HPDE6-E6E7 (cell line): ENCODE measurements at regions not wholly inside any gene's neighbourhood (a gene's known extent, or its start where the extent isn't known, plus 50 kb on each side); places are given as distances from the start of the nearest gene placed in this dataset.

ENCODE experiments used
- DNase-seq: peaks from one replicate; pipeline ENCODE4 v3.0.0; 2011; ENCODE audit warnings: missing footprints; ENCODE audit errors: extremely low spot score

DNA sequence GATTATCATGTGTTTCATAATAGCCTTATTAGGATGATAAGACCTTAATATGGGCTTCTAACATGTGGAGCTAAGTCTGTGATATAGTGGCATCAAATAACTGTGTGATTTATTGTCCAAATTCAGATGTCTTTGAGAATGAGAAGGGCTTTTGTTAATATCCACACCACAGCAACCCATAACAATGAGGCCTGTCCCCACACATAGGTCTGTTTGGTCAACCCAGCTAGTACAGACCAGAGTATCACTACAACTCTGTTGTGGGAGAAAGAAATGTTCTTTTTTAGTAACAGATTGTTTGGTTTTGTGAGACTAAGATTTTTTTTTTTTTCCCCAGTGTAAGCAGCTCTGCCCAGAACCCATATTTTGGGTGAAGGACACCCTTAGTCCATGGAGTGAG is 439.2 kb downstream of the PIK3C3 start:
- no peak for DNase-seq

DNA sequence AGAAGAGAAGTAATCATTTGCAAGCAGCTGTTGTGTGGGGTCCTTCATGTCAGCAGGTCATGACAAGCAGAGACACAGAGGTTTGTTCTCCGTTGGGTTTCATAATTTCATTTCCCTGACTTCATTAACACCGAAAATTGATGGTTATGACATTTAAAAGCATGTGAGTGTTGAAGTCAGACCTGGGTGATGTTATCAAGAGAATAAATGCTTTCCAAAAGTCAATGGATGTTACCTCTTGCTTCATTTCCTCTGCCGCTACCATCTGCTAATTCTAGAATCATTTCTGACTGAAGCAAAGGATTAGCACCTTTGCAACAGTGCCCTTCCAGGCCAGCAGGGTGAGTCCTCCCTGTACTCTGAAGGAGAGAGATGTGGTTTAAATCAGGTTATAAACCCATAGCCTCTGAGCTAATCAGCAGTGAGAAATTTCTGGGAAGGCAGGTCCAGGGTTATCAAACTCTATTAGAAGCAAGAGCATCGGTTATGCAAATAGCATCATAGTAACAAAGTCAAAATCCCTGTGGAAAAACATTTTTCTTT is 446.2 kb downstream of the PIK3C3 start:
- DNase-seq: no peak

DNA sequence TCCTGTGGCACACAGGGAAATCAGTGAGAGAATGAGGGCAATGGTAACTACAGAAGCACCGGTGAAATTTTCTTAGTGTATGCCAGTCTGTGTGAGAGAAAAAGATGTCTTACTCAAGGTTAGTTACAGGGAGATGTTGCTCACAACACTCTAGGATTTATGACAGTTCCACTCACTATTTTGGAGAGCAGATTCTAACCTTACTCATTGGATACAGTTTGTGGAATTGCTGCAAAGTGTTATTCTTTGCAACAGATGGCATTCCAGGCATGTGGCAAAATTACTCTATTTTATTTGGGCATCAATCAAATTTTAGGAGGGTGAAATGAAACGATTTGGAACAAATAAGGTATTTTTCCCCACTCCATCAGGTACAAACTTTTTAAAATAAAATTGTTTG is 449.1 kb downstream of the PIK3C3 start:
- DNase-seq: no peak

DNA sequence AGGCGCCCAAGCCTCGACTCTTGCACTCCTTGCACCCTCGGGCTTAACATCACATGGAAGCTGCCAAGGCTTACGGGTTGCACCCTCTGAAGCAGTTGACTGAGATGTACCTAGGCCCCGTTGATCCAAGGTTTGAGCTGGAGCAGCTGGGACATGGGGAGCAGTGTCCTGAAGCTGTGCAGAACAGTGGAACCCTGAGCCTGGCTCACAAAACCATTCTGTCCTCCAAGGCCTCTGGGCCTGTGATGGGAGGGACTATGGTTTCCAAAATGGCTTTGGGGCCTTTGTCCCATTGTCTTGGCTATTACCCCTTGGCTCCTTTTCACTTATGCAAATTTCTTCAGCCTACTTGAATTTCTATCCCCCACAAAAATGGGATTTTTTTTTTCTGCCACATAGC is 454.0 kb downstream of the PIK3C3 start:
- DNase-seq: no peak

DNA sequence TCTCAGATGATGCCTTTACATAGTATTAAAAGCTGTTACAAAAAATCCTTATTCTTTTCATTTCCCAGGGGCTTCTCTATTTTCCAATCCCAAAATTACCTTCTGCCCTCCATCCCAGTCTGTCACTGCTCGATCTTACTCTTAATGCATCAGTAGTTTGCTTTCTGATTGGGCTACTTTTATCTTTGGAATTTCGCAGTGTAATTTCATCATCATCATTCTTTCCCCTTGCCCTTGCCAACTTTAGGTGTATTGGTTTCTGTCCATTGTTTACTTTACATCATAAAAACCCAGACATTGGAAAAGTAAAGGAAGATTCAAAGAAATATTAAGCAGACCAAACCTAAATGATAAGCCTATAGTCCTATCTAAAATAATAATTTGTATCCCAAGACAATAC is 457.2 kb downstream of the PIK3C3 start:
- no peak for DNase-seq

DNA sequence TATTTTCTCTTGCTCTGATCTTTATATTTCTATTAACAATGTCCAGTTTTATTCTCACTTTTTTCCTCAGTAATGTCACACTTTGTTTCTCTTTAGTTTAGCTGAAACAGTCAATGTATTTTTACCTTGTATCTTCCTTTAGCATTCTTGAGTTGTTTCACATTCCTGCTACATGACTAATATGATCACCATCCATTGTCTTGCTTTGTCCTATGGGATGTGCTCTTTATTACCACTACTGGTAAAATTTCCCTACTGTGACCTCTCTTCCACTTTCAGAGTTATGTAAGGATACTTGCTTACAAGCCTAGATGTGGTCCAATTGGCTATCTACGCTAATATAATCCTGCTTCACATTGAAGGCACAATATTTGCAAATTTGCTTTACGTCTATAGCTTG is 457.9 kb downstream of the PIK3C3 start:
- no peak for DNase-seq

DNA sequence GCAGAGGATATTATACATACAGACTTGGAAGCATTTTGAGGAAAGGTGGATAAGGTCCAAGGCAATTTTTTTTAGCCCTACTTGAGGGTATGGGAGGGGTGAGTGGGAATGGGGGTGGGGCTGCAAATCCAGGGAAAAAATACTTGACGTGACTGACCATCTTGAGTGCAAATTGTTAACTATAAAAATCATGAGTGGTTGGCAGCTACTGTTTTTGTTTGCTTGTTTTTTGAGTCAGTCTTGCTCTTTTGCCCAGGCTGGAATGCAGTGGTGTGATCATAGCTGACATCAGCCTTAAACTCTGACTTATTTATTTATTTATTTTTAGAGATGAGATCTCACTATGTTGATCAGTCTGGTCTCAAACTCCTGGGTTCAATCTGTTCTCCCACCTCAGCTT is 458.8 kb downstream of the PIK3C3 start:
- DNase-seq: no peak

DNA sequence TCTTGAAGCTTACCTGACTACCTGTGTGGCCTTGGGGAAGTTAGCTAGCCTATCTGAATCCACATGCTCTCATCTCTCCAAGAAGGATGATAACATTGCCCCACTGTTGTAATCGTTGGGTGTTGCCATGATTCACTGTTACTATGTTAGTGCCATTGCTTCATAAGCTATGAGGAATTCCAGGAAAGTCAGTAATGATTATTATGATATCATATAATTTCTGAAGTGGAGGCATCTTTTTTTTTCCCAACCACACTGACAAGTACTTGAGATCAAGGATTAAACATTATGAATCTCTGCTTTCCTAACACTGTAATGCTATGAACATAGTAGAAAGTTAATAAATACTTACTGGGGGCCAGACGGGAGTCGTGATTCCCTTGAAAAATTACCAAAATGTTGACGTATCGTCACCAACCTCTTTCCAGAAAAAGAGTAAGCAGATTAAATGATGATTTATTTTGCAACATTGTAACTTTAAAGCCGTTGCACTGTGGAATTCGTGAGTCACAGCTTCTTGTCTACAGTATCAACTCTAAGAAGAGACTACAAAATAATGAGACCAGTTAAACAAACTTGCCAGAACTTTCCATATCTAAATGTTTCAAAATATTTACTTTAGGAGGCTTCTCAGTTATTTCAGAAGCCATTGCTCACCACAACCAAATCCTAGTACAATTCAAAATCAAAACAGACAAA is 459.9 kb downstream of the PIK3C3 start:
- DNase-seq: no peak

DNA sequence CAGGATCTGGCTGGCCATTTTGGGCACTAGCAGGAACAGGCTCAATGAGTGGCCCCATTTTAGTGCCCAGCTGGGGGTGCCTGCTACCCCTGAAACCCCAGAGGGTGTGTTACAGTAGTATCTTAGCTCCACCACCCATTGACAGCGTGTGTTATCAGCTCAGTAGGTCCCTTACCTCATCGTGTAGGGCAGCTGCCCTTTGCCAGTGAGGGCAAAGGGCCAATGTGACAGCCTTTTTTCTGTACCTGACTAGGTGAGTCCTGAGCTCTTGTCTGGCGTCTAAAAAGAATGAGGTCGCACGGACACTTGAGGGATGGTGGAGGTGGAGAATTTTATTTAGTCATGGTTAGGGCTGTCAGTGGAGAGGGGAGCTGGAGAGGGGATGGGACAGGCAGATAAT is 462.2 kb downstream of the PIK3C3 start:
- DNase-seq: no peak

DNA sequence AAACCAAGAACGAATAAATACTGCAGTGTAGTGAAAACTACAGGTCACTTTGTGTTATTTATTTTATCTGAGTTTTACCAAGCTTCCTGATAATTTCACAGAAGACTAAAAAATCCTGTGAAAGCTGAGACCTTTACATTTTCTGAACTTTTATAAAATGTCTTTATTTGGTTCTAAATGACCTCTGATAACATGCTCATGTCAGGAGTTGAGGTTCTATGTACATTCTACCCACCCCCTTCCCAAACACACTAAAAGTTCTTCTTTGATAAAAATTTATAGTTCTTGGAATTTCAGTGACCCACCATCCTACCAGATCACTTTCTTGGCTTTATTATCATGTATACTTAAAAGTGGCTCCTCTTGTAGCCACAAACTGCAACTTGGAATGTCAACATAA is 463.1 kb downstream of the PIK3C3 start:
- no peak for DNase-seq

DNA sequence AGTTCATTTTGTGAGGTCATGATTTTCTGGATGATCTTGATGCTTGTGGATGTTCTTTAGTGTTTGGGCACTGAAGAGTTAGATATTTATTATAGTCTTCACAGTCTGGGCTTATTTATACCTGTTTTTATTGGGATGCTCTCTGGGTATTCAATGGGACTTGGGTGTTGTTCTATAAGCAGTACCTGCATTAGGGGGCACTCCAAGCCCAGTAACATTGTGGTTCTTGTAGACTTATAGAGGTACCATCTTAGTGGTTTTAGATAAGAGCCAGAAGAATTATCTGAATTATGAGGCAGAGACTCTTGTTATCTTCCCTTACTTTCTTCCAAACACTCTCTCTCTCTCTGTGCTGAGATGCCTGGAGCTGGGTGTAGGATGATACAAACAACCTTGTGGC is 470.0 kb downstream of the PIK3C3 start:
- DNase-seq: no peak

DNA sequence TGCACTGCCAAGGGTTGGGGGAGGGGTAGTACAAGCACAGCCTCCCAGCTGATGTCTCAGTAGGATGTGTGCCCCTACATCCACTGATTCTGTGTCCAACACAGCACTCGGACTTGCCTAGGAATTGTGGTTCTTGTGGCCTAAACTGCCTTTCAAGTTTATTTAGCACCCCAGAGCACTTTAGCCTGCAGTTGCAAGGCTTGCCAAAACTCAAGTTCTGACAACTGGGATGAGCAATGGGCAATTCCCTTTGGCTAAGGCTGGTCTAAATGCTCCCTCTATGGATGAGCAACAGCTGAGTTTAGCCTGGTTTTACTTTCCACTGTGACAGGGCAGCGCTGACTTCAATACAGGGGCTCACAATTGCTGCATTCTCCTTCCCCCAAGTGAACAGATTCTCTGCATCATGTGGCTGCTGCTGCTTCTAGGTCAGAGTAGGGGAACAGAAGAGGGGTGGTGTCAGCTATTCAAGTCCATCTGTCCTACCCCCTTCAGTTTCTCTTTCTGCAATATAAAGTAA is 471.5 kb downstream of the PIK3C3 start:
- no peak for DNase-seq

DNA sequence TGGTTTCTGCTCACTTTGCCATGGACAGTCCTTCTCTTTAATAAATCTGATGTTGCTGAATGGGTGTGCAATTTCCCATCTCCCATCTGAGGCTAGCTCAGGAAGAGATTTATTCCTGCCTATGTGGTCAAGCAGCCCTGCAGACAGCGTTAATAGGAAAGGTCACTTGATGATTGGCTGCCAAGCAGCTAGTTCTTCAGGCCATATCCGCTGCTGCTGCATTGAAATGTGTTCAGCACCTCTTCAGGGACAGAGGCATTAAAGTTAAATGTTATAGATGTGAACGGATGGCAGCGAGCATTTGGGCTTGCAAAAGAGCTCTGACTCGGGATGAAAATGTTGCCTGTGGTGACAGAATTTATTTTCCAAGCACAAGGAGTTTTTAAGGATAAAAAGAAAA is 474.2 kb downstream of the PIK3C3 start:
- no peak for DNase-seq

DNA sequence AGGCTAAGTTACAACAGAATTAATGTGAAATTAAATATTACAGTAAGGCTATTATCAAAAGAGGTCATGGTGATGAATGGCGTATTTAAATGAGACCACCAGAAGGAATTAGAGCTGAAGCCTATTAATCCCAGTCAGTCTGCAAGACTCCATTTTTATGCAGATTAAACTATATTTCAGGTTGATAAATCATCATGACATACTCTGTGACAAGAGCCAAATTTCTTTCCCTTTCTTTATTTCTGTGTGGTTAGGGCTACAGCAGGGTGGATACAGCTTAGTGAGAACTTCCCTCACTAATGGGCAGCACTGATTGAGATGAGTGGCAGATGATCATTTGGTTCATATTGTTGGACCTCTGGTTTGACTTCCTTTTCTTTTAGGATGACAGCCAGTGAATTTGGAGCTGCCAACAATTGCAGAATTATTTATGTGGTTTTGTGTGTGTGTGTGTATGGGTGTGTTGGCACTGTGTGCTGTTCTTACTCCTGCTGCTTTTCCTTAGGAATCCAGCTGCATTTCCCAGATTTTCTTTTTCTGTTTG is 481.3 kb downstream of the PIK3C3 start:
- DNase-seq: no peak

DNA sequence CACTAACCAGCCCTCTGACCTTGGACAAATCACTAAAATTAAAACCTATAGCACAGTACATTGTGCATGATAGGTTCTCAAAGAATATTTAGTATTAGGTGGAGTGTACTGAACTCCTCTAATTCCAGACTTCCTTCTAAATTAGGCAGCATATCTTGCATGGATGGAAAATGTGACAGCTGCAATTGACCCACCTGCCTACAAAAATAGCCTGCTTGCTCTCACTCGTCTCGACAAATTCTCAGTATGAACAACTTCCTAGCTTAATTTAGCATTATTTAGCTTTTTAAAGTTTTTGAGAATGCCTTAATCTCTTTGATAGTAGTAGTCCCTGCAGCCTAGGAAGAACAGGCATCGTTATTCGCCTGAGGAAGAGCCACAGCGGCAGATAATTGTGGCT is 482.0 kb downstream of the PIK3C3 start:
- no peak for DNase-seq

DNA sequence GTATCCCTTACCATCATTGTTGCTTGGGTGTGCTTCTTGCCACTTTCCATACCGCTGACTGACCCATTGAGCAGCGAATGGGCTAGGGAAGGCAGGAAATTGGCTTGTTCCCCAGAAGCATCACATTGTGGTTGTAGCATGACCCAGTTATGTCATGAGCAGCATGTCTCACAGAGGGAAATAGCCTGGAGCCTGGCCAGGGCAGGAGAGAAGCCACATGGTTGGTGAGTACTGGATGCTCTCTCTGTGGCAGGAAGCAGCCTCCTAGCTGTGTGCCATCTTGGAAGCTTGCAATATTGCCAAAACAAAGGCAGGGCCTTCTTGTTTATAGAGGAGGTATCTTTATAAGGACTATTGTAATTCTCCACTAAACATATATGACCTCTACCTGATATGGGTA is 482.6 kb downstream of the PIK3C3 start:
- DNase-seq: no peak

DNA sequence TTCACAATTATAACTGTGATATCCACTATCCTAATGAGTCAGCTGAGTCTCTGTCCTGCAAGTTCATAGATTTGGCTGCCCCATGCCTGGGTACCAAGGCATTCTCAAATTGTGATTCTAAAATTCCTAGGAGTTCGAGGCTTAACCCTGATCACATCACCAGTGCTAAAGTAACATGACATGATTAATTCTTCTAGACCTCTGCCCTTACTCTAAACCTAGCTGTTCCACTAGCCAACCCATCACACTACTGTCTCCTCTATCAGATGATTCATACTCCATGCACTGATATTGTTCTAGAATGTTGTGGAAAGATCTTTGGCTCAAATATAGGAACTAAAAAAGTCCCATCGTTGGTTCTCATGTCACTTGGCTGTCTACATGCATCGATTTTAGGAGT is 487.6 kb downstream of the PIK3C3 start:
- DNase-seq: no peak

DNA sequence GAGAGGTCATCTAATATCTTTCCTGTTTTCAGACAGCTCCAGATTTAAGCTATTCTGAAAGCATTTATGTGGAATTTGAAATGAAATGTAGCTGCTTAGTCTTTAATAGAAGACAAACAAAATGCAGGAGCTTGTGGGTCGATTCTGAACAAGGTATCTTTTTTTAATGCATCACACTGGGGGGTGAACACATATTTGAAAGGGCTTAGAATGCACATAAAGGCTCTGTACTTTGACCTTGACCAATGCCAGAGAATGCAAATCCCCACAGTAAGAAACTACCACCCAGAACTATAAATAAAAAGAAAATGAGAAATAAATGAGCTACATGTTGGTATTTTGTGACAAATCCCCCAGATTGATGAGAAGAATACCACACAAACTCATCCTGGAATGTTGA is 489.3 kb downstream of the PIK3C3 start:
- DNase-seq: no peak

DNA sequence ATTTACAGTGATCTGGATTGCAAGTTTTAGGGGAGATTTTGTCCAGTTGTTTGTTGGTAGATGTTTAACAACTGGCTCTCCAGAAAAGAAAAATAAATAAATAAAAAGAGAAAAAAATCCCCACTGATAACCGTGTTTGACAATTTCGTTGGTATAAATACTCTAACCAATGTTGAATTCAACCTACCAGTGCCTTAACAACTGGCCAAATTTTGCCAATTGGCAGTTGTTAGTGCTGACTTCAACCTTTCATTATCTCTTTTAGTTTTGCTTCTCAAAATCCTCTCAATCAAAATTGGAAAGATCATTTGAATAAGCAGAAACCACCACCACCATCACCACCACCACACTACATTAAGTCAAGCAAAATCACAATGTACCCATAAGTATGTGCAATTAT is 490.3 kb downstream of the PIK3C3 start:
- no peak for DNase-seq

DNA sequence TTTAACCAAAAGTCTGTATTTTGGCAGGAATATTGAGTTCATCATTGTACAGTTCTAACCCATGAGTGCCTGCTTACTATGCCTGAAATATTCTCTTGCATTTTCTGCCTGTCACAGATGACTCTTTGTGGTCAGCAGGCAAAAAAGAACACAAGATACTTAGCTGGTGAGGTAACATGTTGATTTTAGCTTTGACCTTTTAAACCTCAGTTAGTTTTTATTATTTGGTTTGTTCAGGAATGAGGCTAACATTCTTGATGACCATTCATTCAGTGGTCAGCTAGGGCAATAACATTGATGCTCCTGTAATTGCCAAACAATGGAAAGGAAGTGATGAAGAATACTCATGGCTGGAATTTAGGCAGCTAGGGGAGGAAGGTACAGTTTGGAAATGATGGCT is 491.2 kb downstream of the PIK3C3 start:
- no peak for DNase-seq

DNA sequence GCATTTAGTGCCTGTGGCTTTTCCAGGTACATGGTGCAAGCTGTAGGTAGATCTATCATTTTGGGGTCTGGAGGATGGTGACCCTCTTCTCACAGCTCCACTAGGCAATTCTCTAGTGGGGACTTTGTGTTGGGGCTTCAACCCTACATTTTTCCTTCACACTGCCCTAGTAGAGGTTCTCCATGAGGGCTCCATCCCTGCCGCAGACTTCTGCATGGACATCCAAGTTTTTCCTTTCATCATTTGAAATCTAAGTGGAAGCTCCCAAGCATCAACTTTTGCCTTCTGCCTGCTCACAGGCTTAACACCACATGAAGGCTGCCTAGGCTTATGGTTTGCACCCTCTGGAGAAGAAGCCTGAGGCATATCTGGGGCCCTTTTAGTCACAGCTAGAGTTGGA is 492.7 kb downstream of the PIK3C3 start:
- DNase-seq: no peak

DNA sequence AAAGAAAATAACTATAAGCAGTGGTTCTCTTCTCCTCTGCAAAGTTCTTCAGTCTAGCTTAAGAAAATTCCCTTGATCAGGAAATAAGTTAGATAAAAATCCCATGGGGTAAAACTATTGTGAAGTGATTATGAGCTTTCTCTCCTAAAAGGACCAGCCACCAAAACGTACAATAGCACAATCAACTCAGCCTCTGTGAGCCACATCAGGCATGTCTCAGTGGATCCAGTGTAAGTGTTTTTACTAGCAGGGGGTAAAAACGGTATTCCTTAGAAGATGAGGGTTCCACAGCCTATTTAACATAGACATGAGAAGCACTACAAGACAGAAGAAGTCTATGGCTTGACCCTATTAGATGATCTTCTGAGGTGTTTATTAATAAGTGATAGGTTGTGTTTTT is 503.2 kb downstream of the PIK3C3 start:
- no peak for DNase-seq

DNA sequence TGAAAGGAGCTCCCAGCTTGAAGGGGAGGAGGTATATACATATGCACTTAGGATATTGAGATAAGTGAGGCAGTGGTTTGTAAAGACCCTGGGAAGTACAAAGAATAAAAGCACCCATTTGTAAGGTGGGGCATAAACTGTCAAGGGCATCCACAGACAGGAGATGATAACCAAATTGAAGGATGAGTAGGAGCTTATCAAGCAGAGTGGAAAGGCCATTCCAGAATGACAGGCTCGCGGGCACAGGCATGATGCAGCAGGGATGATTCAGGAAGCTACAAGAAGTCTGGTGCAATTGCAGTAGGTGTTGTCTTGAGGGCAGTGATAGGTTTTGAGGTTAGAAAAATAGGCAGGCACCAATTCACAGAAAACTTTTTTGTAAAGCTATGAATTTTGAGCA is 504.8 kb downstream of the PIK3C3 start:
- DNase-seq: no peak

DNA sequence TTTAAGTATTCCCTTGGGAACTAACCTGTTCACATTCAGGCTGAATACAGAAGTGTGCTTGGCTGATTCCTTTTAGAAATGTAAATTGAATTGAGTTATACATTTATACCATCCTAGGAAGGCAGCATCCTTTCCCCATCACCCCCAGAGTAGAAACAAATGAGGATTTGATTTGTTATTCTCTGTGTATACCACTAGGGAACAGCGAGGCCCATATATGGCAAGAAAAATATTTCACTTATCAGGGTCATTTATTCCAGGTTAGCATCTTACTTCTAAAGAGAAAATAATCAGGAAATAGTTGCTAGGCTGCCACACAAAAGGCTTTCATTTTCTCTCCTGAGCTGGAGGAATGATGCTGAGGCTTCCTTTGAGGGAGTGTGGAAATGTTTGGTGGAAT is 516.9 kb downstream of the PIK3C3 start:
- DNase-seq: no peak
